GM18909 (cell line): ENCODE measurements at regions not wholly inside any gene's neighbourhood (a gene's known extent, or its start where the extent isn't known, plus 50 kb on each side); places are given as distances from the start of the nearest gene placed in this dataset.

Experiments
- ATAC-seq: cut with Tn5 transposase; IDR thresholded peaks from one replicate; pipeline ENCODE4 v1.9.1; 2021; ENCODE audit warnings: mild to moderate bottlenecking; ENCODE audit not compliant: unreplicated experiment, poor library complexity

DNA sequence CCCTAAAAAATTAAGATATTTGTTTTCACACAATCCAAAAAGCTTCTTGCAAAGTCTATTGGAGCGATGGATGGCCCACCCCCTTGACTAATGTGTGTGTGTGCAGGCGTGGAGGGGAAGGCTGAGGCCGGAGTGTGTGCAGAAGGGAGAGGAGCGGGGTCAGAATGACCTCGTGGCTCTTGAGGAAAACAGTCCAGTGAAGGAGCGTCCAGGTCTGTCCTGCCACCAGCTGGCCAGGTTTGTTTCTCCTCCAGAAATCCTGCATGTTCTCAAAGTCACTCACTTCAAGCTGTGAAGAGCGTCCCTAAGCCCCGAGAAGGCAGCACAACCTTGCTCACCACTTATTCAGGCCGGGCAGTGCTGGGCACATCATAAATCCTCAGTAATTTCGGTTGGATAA lies 69.5 kb upstream of the SSX2IP start:
- ATAC-seq = no peak

DNA sequence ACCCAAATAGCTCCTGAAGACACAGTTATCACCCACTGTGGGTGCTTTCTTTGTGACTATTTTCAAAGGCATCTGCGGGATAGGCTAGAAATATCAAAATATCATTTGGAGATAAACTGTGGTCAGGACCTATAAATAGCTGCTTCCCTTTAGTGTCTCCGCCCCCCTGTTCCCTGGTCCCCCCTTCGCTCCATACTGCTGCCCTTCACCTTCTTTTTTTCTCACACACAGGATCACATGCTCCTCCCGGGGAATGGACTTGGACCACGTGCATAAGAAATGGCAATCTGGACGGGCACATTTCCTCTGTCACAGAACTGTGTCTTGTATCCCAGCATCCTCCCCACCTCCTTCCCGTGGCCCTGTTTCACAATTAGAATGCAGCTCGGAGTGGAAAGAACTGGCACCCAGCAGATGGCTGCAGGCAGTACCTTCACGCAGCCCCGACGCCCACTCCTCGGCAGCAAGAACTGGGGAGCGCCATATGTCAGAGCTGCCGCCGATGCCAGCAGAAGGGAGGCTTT lies 68.8 kb upstream of the SSX2IP start:
- ATAC-seq = no peak

DNA sequence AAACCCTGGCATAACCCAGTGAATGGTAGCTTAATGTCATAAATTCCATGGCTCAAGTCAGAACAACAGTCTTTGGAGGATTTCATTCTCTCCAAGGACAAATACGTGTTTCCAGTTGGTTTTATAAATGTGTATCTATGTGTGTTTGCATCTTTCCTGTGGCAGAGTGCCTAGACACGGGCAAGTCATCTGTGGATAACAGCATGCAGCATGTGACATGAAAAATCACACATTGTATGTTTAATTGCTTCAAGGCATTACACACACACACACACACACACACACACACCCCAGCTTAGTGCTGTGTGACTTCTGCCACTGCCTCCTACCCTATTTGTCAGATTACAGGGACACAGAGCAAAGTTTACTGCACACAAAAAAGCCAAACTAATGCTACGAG lies 68.2 kb upstream of the SSX2IP start:
- no peak for ATAC-seq

DNA sequence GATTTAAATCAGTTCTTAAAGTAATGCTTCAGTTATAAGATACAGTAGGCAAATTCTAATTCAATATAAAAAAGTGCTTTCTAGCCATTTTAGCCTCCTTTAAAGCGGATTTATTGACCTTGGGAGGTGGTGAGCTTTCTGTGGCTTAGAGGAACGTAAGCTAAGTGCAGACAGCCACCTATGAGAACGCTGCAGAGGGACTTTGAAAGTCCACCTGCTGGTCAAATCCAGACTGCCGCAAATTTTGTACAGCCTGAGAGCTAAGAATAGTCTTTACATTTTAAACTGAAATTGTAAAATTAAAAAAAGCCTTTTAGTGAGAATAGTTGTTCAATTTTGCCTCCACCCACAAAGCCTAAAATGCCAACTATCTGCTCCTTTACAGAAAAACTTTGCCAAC lies 67.0 kb upstream of the SSX2IP start:
- no peak for ATAC-seq

DNA sequence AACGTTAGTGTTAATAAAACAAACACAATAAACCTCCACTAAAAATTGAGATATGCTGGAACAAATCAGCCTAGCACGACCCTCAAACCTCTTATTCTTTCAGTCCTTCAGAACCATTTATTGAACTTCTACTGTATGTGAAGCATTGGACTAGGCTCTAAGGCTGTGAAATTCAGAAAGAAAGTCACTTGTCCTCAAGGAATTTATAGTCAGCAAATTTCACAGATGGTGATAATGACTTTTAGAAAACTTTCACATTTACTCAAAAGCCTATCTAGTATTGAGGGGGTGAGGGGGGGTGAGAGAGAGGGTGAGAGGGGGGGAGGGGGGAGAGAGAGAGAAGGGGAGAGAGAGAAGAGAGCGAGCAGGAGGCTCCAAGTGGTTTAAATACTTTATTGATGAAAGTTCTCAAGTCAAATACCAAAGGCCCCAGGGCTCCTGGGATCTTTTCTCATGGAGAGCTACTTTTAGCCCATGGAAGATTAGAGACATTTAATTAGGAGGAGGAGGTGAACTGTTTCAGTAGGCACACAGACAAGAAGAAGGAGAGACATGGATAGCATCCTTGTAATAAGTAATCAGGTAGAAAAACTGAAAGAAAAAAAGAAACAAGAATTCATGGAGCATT lies 66.3 kb upstream of the SSX2IP start:
- no peak for ATAC-seq

DNA sequence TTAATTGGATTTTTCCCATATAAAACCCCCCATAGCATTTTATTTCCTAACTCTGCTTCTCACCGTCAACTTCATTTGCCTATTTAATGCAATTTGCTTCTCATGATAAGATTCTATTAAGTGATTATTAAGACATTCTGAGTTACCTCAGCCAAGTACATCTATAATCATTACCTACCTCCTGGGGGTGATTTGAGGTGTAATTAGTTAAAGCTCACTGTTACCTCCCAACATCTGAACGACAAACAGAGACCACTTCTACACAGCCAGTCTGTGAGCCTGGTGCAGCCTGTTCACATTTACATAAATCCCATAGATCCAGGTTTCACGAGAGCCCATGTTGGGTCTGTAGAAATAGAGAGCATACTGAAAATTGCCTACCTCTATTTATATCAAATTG lies 65.7 kb upstream of the SSX2IP start:
- no peak for ATAC-seq

DNA sequence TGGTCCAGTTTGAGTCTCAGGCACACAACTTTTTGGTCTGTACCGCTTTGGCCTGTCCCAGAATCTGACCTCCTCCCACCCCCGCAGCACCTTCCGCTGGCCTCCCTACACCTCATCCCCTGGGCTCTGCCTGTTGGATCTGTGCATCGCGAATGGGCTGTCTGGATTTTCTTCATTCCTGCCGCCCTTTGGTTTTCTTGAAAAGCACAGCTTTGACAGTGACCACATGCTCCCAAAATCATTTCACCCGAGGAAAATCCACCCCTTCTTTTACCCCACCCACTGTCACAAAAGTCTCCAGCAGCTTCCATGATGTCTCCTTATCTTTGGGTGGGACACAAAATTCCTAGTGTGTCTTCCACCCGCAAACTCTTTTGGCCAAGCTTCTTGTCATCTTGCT lies 65.0 kb upstream of the SSX2IP start:
- ATAC-seq = no peak

DNA sequence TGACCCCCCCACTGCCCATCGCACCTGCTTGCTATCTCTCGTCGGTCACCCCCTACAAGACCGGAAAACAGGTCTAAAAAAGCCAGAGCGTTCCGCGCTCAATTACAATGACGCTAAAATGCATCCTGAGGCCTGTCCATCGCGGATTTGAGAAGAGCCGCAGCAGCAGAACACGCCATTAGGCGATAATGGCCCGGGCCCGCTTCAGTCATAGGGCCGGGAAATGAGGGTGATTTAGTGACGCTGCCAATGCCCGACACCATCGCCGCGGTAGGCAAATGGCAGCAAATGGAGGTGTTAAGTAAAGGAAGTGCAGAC lies 64.1 kb upstream of the SSX2IP start:
- no peak for ATAC-seq

DNA sequence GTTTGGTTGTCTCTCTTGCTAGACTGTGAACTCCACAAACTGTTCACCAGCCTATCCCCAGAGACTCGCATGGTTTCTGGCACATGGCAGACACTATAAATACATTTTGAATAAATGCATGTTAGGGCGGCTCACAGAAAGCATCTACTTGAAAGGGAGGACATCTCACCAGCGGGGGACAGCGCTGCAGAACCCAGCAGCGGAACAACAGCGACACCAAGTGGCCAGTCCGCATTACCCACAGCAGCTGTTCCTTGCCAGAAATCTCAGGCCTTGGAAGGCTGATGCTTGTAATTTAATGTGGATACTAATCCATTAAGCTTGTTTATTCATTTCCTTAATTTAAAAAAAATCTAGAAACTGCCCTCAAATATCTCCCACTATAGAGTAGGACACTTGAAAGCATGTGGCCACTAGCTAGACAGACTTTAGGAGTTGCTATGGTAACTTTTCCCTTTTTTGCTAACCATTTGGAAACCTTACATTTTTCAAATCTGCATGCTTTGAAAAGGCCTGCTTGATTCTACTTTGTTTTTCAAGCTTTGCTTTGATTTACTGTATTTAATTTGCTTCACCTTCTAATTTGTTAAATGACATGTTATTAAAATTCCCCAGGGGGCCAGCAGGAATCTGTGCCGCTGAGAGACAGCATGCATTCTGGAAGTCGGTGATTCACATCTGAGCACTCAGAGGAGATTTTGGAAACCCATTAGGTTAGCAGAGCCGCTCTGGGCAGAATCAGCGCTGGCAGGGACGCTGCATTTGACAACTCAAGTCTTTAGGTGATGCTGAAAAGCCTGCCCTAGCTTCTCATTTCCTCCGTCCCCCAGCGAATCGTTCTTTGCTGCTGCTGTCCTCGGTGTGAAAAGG lies 63.5 kb upstream of the SSX2IP start:
- peak; percentile 82 for ATAC-seq

DNA sequence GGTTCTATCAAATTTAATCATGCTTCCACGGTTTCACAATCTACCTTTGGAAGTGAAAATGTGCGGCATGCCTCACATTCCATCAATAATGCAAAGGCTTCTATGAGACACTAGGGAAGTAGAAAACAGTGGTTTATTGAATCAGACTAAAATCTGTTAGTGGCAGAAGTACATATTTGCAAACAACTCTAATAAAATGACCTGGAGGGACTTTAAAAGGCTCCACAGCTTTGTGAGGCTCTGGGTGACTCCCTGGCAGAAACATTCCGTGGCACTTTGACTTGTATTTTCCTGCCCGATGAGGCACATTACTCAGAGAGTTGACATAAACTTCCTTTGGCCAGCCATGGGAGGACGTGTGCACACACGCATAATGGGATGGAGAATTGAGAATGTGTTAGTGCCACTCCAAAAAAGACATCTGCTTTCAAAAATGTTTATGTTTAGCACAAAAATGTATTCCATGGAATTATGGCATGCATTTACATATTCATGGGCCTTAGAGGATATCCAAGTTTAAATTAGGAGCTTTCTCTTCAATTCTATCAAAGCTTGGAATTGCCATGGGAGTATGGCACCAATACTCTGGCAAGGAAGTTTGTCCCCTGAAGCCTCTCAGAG lies 60.0 kb upstream of the SSX2IP start:
- ATAC-seq = no peak

DNA sequence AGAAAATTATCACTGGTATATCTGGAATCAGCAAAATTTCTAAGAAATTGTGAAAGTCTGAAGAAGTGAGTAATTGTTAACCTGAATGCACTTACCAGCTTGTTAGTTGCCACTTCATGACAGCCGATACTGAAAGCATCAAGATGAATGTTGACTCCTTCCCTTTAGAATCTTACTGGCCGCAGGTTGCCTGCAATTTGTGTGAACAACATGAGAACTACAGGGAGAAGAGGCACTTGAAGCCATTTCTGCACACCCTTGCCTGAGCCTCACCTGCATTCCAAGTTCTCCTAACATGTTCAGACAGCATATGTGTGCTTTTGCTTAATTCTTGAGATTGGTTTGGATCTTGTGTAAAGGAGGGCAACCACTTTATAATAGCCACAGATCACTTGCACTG lies 59.2 kb upstream of the SSX2IP start:
- no peak for ATAC-seq

DNA sequence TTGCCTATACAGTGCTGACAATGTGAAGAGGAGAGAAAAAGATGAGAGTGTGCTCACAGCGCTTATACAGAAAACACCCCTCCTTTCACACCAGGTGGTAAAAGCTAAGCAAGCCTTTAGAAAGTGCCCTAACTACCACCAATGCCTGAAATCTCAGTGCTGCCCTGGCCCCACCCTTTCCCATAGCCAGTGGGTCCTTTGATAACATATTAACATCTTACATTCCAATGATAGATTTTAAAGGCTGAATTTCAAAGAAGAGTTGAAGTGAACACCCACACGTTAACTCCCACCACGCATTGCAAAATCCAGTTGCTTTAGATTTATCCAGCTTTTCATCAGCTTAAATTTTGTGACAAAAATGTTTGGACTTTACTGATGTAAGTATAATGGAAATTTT lies 58.1 kb upstream of the SSX2IP start:
- ATAC-seq = no peak

DNA sequence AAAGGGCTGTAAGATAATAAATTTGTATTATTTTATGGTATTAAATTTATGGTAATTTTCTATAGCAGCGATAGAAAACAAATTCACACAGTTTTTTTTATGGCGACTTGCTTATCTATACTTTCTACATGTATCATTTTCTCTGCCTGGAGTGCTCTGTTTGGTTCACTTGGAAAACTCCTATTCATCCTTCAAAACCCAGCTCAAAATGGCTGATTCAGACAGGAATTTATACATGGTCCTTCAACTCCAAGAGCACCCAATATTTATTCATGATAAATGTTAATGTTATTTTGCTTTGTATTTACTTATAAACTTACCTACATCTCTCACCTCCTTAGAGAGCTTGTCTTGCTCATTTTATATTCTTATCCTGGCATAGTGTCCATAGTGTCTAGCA lies 55.6 kb upstream of the SSX2IP start:
- no peak for ATAC-seq

DNA sequence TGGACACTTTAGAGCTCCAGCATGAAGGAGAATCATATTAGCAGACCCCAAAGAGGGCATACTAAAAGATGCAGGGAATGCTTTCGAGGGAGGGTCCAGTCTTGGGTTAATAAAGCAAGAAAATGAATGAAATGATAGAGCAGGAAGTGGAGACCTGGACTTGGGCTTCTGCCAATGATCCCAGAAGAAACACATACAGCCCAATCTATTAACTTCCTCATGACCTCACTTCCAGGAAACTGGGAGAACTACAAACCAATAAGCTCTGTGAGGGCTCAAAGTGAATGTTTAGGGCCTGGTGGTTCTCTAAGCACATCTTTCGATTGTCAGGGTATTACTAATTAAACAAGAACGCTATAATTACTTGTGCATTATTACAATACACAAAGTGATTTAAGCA lies 53.6 kb upstream of the SSX2IP start:
- no peak for ATAC-seq

DNA sequence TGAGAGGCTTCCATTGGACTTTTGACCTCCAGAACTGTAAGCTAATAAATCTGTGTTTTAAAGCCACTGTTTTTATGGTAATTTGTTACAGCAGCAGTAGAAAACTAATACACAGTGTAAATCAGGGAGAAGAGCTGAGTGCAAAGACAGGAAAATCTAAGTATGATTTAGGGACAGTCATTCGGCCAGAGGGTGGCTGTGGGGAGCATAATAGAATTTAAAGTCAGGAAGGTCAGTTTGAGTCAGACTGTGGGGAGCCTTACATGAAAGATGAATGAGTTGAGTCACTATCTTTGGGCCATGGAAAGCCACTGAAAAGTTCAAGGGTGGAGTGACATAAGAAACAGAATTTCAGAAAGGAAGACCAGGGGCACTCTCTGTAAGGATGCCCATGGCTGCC lies 52.4 kb upstream of the SSX2IP start:
- no peak for ATAC-seq

DNA sequence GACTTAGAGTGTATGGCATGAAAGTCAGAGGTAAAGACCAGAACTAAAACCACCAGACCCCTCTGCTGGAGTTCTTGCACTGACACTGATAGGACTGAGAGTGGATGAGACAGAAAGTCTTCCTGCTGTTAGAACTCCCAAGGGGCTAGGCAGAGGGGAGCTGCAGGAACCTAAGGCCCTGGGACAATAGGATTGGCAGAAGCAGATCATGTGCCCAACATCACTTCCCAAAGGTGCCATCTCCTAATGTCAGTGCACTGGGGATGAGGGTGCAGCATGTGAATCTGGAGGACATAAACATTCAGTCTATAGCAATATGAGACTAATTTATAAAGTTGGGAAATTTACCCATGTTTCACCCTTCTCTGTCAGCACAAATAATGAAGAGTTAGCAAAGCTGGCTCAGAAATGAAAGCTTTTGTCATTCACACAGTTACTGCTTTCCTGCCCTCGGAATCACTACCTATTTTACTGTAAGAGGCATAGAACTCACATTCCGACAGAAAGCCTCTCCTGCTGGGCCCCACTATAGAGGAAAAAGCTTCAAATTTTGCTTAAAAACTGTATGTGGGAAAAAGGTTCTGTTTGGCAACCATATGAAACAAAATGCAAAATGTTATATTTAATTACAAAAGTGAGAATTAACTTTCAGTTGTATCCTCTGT lies 49.9 kb upstream of the SSX2IP start:
- ATAC-seq = no peak
